ENCODE measurements at regions not wholly inside any gene's neighbourhood (a gene's known extent, or its start where the extent isn't known, plus 50 kb on each side); places are given as distances from the start of the nearest gene placed in this dataset.

DNA sequence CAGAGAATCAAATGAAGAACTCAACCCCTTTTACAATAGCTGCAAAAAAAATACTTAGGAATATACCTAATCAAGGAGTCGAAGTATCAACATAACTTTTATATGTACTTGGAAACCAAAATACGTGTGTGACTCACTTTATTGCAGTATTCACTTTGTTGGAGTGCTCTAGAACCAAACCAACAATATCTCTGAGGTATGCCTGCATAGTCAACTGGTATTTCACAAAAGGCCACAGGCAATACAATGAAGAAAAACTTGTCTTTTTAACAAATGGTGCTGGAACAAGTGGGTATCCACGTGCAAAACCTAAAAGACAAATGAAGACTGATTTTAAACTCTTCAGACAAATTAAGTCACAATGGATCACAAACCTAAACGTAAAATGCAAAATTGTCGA, 385.7 kb downstream of the TLE1 start:
- peaks cover 23 to 61% (median 43%) of the 10 kb centered on the region in 11 experiments for H3K9me3 ChIP-seq (replicated peaks in 1 of 11)
- no peak overlapping the region for H3K9ac ChIP-seq
- no peak overlapping the region for H3K4me3 ChIP-seq
- H3K4me2 ChIP-seq, result no peak overlapping the region
- TF ChIP-seq Cebpa-rat (IDR thresholded peaks at IDR 0.05), result no peak
- no peak overlapping the region for H3K27ac ChIP-seq
- no peaks in the 10 kb centered on the region for H4K20me1 ChIP-seq
- no peaks in the 10 kb centered on the region for H3K4me1 ChIP-seq
- no peaks in the 10 kb centered on the region for H3K27me3 ChIP-seq
- no peaks in the 10 kb centered on the region for H3K36me3 ChIP-seq

DNA sequence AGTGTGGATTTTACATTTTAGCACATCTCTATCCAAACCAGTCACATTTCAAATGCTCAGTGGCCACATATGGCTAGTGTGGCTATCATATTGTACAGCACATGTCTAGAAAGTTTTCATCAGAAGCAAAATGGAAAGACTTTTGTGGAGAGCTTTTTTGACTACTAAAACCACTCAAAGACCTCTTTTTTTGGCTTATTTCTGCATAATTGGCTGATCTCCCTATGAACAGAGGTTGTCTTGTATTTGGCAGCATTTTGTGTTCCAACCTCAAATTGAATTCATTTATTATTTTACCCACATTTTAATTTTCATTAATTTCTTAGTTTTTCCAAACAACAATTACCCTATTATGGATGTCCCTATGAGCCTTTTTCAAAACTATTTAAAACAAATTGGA, 395.7 kb downstream of the TLE1 start:
- Histone ChIP-seq H3K27ac (no peak overlapping the region), H3K27me3 (no peaks in the 10 kb centered on the region), H3K9ac (no peak overlapping the region), H3K4me3 (no peak overlapping the region), H3K4me2 (no peak overlapping the region), H3K4me1 (peaks cover 0 to 6% (median 0%) of the 10 kb centered on the region in 10 experiments; a peak in 3 of 20 replicates), H4K20me1 (no peaks in the 10 kb centered on the region), H3K36me3 (no peaks in the 10 kb centered on the region), H3K9me3 (replicated peaks in 1 of 11) (peaks cover 0 to 13% (median 4%) of the 10 kb centered on the region in 11 experiments; a peak in 8 of 22 replicates)
- no peak for TF ChIP-seq Cebpa-rat (IDR thresholded peaks at IDR 0.05)

DNA sequence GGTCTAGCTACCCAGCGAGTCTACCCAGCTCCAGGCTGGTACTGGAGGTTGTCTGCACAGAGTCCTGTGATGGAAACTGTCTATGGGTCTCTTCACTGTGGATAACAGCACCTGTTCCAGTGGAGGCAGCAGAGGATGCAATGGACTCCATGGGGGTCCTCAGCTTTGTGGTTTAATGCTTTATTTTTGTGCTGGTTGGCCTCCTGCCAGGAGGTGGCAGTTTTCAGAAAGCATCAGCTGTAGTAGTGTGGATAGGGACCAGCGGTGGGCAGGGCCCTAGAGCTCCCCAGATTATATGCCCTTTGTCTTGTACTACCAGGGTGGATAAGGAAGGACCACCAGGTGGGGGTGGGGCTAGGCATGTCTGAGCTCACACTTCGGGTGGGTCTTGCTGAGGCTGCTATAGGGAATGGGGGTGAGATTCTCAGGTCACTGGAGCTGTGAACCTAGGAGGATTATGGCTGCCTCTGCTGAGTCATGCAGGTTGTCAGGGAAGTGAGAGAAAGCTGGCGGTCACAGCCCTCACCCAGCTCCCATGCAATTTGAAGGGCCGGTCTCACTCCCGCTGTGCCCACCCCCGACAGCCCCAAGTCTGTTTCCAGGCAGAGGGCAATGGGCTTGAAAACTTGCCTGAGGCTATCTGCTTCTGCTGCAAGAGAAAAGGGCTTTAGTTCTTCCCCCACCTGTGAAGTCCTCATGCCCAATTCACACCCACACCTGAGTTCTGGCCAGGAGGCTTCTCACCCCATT, 397.1 kb downstream of the TLE1 start:
- Histone ChIP-seq H3K27me3 (no peaks in the 10 kb centered on the region), H4K20me1 (no peaks in the 10 kb centered on the region), H3K9ac (no peak overlapping the region), H3K4me1 (peaks cover 0 to 6% (median 0%) of the 10 kb centered on the region in 10 experiments; a peak in 3 of 20 replicates), H3K27ac (no peak overlapping the region), H3K9me3 (replicated peaks in 1 of 11) (peaks cover 4 to 15% (median 8%) of the 10 kb centered on the region in 11 experiments; a peak in 13 of 22 replicates), H3K4me2 (0 out of 22 replicates have a peak overlapping the region, but pooled peaks of 2 of the 11 experiments have one; percentile 11 to 14), H3K36me3 (no peaks in the 10 kb centered on the region), H3K4me3 (no peak overlapping the region)
- TF ChIP-seq Cebpa-rat (IDR thresholded peaks at IDR 0.05), result no peak

DNA sequence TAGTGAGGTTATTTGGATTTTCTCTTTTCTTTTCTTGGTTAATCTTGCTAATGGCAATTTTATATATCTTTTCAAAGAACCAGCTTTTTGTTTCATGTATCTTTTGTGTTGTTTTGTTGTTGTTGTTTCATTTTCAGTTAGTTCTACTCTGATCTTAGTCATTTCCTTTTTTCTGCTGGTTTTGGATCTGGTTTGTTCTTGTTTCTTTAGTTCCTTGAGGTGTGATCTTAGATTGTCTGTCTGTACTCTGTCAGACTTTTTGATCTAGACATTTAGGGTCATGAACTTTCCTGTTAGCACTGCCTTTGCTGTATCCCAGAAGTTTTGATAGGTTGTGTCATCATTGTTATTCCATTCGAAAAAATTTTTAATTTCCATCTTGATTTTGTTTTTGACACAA, 399.7 kb downstream of the TLE1 start:
- Histone ChIP-seq H3K4me3 (no peak overlapping the region), H3K9me3 (replicated peaks in 1 of 11) (peaks cover 4 to 17% (median 10%) of the 10 kb centered on the region in 11 experiments; a peak in 13 of 22 replicates), H3K36me3 (no peaks in the 10 kb centered on the region), H4K20me1 (no peaks in the 10 kb centered on the region), H3K4me1 (peaks cover 0 to 6% (median 0%) of the 10 kb centered on the region in 10 experiments; a peak in 3 of 20 replicates), H3K9ac (no peak overlapping the region), H3K27ac (no peak overlapping the region), H3K4me2 (peak overlapping the region in 1 of 11 experiments; percentile 23; a peak in 1 of 22 replicates), H3K27me3 (no peaks in the 10 kb centered on the region)
- TF ChIP-seq Cebpa-rat (IDR thresholded peaks at IDR 0.05), result no peak

DNA sequence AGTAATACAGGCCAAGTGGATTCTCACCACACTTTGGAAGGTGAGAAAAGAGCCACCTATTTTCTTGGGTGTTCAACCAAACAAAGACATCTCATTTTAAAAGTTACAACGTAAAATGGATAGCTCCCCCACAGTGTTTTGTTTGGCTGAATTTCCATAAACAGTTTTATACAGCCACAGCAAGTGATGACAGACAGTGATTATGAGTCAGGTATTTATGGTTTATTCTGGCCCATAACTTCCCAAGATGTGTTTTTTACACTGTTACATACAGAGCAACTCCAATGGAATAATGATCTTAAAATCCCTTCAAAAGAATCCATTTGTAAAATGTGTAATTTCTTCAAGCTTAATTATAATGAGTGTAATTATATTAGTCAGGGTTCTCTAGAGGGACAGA, 421.3 kb downstream of the TLE1 start:
- H3K27ac ChIP-seq, result no peak overlapping the region
- H3K27me3 ChIP-seq, result no peaks in the 10 kb centered on the region
- TF ChIP-seq Cebpa-rat (IDR thresholded peaks at IDR 0.05), result no peak
- no peak overlapping the region for H3K4me3 ChIP-seq
- H3K4me1 ChIP-seq, result peaks cover 0 to 9% (median 0%) of the 10 kb centered on the region in 10 experiments; a peak in 3 of 20 replicates
- no peaks in the 10 kb centered on the region for H3K36me3 ChIP-seq
- no peaks in the 10 kb centered on the region for H4K20me1 ChIP-seq
- H3K9ac ChIP-seq, result no peak overlapping the region
- peaks cover 8 to 34% (median 21%) of the 10 kb centered on the region in 11 experiments; a peak in 17 of 22 replicates for H3K9me3 ChIP-seq (replicated peaks in 1 of 11)
- no peak overlapping the region for H3K4me2 ChIP-seq

DNA sequence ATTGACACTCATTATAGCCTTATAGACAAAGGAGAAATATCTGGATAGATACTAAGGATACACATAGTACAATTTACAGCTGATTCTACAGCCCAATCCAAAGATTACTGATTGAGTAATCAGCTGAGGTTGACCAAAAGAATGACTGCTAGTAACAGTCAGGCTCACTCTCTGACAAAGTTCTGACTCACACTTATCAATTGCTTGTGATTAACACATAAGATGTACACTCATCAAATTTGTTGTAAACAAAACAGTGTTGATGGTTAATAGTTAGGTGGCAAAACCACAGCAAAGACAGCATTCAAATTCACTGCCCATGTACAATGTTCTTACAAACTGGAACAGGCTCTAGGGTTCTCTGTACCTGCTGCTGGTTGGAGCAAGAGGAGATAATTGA, 422.7 kb downstream of the TLE1 start:
- Histone ChIP-seq H3K9ac (no peak overlapping the region), H3K27ac (no peak overlapping the region), H3K4me2 (no peak overlapping the region), H4K20me1 (no peaks in the 10 kb centered on the region), H3K27me3 (no peaks in the 10 kb centered on the region), H3K9me3 (replicated peaks in 1 of 11) (peaks cover 14 to 42% (median 29%) of the 10 kb centered on the region in 11 experiments), H3K4me3 (no peak overlapping the region), H3K4me1 (peaks cover 0 to 9% (median 0%) of the 10 kb centered on the region in 10 experiments; a peak in 3 of 20 replicates), H3K36me3 (no peaks in the 10 kb centered on the region)
- TF ChIP-seq Cebpa-rat (IDR thresholded peaks at IDR 0.05), result no peak

DNA sequence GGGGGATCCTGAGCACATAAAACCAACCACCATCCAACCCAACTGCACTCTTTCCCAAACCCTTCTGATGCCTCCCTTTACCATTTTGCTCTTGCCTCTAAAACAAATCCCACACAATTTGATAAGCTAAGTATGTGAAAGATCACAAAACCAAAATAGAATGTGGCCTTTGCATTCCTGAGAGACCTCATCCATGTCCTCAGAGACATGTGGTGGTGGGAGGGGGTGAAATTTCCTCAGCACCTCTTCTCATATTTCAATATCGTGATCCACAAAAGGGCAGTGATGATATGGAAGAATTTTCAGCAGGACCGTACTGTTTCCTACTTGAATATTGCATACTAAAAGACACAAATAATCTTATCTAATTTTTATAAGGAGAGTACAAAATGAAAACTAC, 423.3 kb downstream of the TLE1 start:
- no peak overlapping the region for H3K4me2 ChIP-seq
- H3K27me3 ChIP-seq, result no peaks in the 10 kb centered on the region
- TF ChIP-seq Cebpa-rat (IDR thresholded peaks at IDR 0.05), result no peak
- peaks cover 17 to 45% (median 35%) of the 10 kb centered on the region in 11 experiments for H3K9me3 ChIP-seq (replicated peaks in 1 of 11)
- H3K4me3 ChIP-seq, result no peak overlapping the region
- peaks cover 0 to 9% (median 0%) of the 10 kb centered on the region in 10 experiments; a peak in 3 of 20 replicates for H3K4me1 ChIP-seq
- H3K36me3 ChIP-seq, result no peaks in the 10 kb centered on the region
- H3K27ac ChIP-seq, result no peak overlapping the region
- no peaks in the 10 kb centered on the region for H4K20me1 ChIP-seq
- H3K9ac ChIP-seq, result no peak overlapping the region

DNA sequence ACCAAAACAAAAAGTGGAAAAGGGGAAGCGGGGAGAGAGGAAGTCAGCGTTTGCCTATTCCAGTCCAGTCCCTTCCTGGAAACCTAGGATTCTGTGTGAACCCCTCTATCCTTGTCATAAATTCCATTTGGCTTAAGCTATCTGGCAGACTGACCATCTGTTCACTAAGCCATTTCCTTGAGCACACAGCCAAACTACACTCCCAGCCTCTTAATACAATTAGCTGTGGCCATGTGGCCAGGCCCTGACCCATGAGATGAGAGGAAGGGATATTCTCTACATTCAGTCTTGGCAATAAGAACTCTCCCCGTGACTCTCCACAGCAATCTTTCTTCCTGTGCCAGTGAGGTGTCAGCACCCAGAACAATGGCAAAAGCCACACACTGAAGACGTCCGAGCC, 424.8 kb downstream of the TLE1 start:
- Histone ChIP-seq H3K27me3 (no peaks in the 10 kb centered on the region), H3K36me3 (no peaks in the 10 kb centered on the region), H3K4me2 (peak overlapping the region in 2 of 11 experiments; percentile 29 to 45; a peak in 4 of 22 replicates), H4K20me1 (no peaks in the 10 kb centered on the region), H3K9me3 (replicated peaks in 1 of 11) (peaks cover 12 to 31% (median 25%) of the 10 kb centered on the region in 11 experiments), H3K9ac (no peak overlapping the region), H3K27ac (no peak overlapping the region), H3K4me3 (no peak overlapping the region), H3K4me1 (peaks cover 0 to 19% (median 3%) of the 10 kb centered on the region in 10 experiments; a peak in 7 of 20 replicates)
- no peak for TF ChIP-seq Cebpa-rat (IDR thresholded peaks at IDR 0.05)

DNA sequence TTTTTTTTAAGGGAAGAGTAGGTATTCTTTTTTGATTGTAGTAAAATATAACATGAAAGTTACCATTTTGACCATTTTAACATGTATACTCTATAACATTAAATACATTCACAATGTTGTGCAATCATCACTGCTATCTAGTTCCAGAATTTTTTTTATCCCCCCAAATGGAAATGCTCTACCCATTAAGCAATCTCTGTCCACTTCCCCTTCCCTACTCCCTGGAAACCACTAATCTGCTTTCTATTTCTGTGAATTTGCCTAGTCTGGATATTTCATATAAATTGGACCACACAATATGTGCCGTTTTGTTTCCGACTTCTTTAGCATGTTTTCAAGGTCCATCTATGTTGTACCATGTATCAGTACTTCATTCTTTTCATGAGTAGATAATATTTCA, 429.5 kb downstream of the TLE1 start:
- Histone ChIP-seq H3K27me3 (no peaks in the 10 kb centered on the region), H3K4me3 (no peak overlapping the region), H3K36me3 (no peaks in the 10 kb centered on the region), H3K4me1 (peaks cover 0 to 26% (median 3%) of the 10 kb centered on the region in 10 experiments; a peak in 7 of 20 replicates), H3K27ac (no peak overlapping the region), H3K9ac (no peak overlapping the region), H3K9me3 (replicated peaks in 1 of 11) (peaks cover 11 to 25% (median 16%) of the 10 kb centered on the region in 11 experiments; a peak in 19 of 22 replicates), H4K20me1 (no peaks in the 10 kb centered on the region), H3K4me2 (peak overlapping the region in 6 of 11 experiments; percentile 9 to 39 (median 23); a peak in 6 of 22 replicates)
- TF ChIP-seq Cebpa-rat (IDR thresholded peaks at IDR 0.05), result peak in 1 of 11 experiments; percentile 49; a peak in 1 of 22 replicates

All from BLaER1 treated with 17β-estradiol and CSF1 and Interleukin-3, amounts not matched to agents 10 nM and 100 nM (cell line).